Hepatocyte (in vitro differentiated cells): ENCODE measurements at regions not wholly inside any gene's neighbourhood (a gene's known extent, or its start where the extent isn't known, plus 50 kb on each side); places are given as distances from the start of the nearest gene placed in this dataset.

Experiments
- CTCF ChIP-seq: fragments of 200-600 bp; sonication (generic); IDR thresholded peaks from 2 replicates; pipeline ENCODE4 v1.5.1; 2016; ENCODE audit warnings: antibody characterized with exemption, mild to moderate bottlenecking; ENCODE audit not compliant: poor library complexity
- EZH2 ChIP-seq: fragments of 200-600 bp; sonication (generic); IDR thresholded peaks from 2 replicates; pipeline ENCODE4 v1.6.1; 2016; ENCODE audit warnings: antibody characterized with exemption, mild to moderate bottlenecking, borderline replicate concordance
- EZH2phosphoT487 ChIP-seq: fragments of 200-600 bp; sonication (generic); IDR thresholded peaks from one replicate; pipeline ENCODE4 v1.6.1; 2018; ENCODE audit warnings: antibody characterized with exemption, mild to moderate bottlenecking, low read depth, moderate library complexity; ENCODE audit not compliant: unreplicated experiment, severe bottlenecking

GRCh38 chr3:17801131-17801530 lies 58.7 kb upstream of the TBC1D5 start:
- TF ChIP-seq CTCF: no peak
- no peak for TF ChIP-seq EZH2phosphoT487
- TF ChIP-seq EZH2: no peak
